Gastrocnemius medialis (tissue), 4 donors: ENCODE measurements at regions not wholly inside any gene's neighbourhood (a gene's known extent, or its start where the extent isn't known, plus 50 kb on each side); places are given as distances from the start of the nearest gene placed in this dataset.
A peak's percentile ranks its signal among the peaks of the same experiment; 100 is the strongest.

Source experiments
- CTCF ChIP-seq, 5 experiments: fragments of 450-650 bp in 3 of 5; fragments of 200-600 bp in 2 of 5; sonication (generic) in 2 of 5; IDR thresholded peaks in 4 of 5; conservative IDR thresholded peaks in 1 of 5; 1 replicate in 4 of 5; 2 replicates in 1 of 5; pipeline ENCODE4 v1.5.1; 2016 to 2019; ENCODE audit warnings: antibody characterized with exemption in 5 of 5, mild to moderate bottlenecking in 3 of 5, moderate library complexity in 3 of 5
- POLR2A ChIP-seq, 2 donors: fragments of 450-650 bp; IDR thresholded peaks; one replicate each; pipeline ENCODE4 v1.6.1; 2017; ENCODE audit warnings: antibody characterized with exemption in 2 of 2, mild to moderate bottlenecking in 2 of 2, moderate library complexity in 2 of 2

GRCh38 chr3:86785386-86785785 lies 205.6 kb downstream of the VGLL3 start:
- peak in 1 of 5 experiments; percentile 6 for TF ChIP-seq CTCF (IDR thresholded peaks at IDR 0.05 in 4 of 5, conservative IDR thresholded peaks at IDR 0.05 in 1 of 5)
- no peak for TF ChIP-seq POLR2A (IDR thresholded peaks at IDR 0.05)
